Stimulated activated naive CD4-positive, alpha-beta T cell (primary cell): ENCODE measurements at regions not wholly inside any gene's neighbourhood (a gene's known extent, or its start where the extent isn't known, plus 50 kb on each side); places are given as distances from the start of the nearest gene placed in this dataset.

Experiments used
- DNase-seq, 6 experiments: peaks; one replicate each; lab custom pipeline; 2025; lab: John Stamatoyannopoulos, UW

- DNase-seq: no peak
Measured at GRCh38 chr1:234698686-234699085, 88.7 kb upstream of the IRF2BP2 start.

GRCh38 chr1:234697741-234698140 is 87.8 kb upstream of the IRF2BP2 start:
- DNase-seq: no peak

- DNase-seq: no peak
Measured at GRCh38 chr1:234697015-234697414, 87.0 kb upstream of the IRF2BP2 start.

DNA sequence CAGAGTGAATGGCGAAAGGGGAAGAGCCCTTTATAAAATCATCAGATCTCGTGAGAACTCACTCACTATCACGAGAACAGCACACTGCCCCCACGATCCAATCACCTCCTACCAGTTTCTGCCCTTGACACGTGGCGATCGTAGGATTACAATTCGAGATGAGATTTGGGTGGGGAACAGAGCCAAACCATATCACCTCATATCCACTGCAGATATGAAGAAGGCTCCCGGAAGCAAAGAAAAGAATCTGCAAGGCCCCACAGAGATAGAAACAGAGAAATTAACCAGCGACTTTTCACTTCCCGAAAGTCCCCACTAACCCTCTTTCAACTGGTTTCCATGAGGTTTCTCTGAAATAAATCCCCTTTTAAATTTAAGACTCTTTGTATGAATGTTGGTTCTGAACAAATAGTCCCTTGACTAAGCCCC is 86.2 kb upstream of the IRF2BP2 start:
- DNase-seq: no peak

DNA sequence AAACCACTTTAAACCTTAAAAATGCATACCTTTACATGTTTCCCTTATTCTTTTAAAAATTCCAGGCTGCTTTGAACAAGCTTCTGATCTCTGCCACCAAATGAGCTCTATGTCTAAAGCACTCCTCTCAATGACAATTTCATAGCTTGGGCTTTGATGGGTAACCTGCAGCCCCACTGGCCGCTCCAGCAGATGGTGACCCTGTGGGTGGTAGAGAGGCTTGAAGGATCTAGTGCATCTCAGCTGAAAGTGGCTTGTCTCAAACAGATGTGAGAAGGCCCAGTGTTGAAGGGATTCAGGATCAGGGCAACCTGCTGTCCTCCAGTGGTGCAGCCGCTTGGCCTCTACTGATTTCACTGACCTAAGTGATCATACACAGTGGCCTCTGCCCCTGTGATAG is 84.7 kb upstream of the IRF2BP2 start:
- no peak for DNase-seq

DNA sequence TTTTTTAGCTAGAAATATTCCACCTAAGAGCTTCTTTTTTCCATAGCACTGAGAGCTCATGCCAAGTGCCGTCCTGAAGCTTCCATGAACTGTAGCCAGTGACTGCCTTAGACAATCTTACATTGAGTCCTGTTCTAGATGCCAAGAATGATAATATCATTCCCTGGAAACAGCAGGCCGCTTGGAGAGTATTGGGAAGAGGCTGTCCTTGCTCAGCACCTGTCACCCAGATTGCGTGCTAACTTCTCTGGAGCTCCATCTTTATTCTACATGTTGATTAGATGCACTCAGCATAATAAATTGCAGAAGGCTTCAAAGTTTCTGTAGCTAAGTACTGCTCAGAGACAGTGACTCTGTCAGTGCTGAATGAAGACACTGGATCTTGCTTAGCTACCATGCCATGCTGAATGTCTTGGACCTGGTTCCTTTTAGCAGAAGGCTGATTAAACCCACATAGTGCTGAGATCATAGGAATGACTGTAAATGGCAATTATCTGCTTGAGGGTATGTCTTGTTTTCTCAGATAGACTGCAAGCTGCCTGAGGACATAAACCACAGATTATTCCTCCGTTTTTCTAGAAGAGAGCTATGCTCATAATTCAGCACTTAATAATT is 83.1 kb upstream of the IRF2BP2 start:
- no peak for DNase-seq

DNA sequence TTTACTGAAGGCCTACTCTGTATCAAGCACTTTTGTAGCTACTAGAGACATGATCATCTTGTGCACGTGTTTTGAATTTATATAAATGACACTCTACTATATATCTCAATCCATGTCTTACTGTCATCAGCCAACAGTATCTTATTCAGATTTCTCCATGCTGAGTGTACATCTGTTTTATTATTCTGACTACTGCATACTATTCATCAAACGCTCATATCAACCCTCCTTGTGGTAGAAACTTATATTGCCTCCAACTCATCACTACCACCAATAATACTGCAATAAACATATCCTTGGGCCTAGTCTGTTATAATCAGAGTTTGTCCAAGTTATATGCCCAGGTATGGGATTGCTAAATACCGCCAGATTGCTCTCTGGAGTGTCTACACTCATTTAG is 81.6 kb upstream of the IRF2BP2 start:
- DNase-seq: peak in 3 of 6 experiments; percentile 11 to 33 (median 26)

DNA sequence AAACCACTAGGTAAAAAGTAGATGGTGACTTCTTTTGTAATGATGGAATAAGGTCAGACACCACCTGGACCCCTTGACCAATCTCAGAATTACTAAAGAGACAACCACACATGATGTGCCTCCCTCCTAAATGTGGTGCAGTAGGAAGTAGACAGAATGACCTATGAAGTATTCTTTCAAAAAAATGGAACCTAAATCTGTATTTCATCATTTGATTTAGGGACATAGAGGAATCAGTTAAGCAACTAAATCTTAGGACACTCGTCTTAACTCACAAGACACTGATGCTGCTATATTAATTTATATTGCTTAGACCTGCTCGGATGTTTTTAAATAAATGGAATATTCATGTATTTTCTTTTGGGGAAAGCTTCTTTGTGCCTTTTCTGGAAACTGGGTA is 80.9 kb upstream of the IRF2BP2 start:
- no peak for DNase-seq

DNA sequence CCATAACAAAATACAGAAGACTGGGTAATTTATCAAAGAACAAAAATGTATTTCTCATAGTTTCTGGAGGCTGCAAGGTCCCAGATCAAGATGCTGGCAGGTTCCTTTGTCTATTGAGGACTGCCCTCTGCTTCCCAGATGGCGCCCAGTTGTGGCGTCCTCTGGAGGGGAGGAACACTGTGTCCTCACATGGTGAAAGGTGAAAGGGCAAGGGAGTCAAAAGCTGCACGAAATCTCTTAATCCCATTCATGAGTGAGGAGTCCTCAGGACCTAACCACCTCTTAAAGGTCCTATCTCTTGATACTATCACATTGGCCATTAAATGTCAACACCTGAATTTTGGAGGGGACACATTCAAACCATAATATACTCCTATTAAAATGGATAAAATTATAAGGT is 79.3 kb upstream of the IRF2BP2 start:
- DNase-seq: no peak

DNA sequence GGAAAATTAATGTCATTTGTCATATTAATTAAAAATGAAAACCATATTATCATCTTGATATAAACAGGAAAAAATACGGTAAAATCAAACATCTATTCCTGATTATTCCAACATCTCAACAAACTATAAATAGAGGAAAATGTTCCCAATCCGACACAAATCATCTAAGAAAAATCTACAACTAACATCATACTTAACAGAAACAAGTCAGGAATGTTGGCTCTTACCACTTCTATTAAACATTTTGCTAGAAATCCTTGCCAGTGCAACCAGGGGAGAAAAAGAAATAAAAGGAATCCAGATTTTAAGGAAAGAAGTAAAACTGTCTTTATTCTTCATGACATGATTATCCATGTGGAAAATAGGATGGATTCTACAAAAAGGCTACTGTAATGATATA is 77.0 kb upstream of the IRF2BP2 start:
- DNase-seq: no peak

DNA sequence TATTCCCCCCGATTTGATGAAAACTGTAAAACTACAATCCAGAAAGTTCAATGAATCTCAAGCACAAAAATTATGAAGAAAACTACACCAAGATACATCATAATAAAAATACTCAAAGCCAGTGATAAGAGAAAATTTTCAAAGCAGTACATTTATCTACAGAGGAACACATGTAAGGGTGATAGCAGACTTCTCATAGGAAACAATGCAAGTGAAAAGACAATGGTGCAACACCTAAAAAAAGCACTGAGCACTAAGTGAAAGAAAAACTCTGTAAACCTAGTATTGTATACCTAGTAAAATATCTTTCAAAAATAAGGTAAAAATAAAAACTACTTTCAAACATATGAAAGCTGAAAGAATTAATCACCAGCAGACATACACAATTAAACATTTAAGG is 76.1 kb upstream of the IRF2BP2 start:
- no peak for DNase-seq

GRCh38 chr1:234684856-234685255 is 74.9 kb upstream of the IRF2BP2 start:
- DNase-seq: no peak

DNA sequence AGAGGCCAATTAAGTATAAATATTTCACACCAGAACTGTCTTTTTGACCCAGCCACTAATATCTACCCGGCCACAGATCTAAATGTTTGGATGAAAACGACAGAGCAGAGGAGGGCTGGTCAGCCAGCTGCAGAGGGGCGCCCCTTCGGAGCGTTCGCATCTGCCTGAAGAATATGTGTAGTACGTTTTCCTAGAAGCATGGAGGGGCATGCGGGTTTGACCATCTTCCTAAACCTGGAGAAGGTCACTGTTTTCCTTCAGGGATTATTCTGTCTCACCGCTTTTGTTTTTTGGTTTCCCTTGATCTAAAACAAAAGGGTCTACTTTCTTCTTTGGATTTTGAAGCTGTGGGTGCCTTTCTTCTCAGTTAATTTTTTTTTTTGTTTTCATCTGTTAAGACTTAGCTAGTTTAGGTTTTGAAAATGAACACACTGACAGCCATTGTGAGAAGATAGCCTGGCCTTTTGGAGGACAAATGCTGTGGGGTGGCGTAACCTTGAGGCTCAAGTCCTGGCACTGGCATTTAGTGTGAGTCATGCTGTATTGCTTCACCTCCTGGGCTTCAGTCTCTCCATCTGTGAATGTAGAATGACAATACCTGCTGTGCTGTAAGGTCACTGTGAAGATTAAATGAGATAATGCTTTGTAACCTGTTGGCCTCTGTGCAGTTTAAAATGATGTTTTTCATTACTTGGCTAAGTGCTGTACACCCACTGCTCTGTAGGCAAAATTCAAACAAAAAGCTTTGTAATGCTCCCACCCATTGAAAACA is 74.1 kb upstream of the IRF2BP2 start:
- no peak for DNase-seq

DNA sequence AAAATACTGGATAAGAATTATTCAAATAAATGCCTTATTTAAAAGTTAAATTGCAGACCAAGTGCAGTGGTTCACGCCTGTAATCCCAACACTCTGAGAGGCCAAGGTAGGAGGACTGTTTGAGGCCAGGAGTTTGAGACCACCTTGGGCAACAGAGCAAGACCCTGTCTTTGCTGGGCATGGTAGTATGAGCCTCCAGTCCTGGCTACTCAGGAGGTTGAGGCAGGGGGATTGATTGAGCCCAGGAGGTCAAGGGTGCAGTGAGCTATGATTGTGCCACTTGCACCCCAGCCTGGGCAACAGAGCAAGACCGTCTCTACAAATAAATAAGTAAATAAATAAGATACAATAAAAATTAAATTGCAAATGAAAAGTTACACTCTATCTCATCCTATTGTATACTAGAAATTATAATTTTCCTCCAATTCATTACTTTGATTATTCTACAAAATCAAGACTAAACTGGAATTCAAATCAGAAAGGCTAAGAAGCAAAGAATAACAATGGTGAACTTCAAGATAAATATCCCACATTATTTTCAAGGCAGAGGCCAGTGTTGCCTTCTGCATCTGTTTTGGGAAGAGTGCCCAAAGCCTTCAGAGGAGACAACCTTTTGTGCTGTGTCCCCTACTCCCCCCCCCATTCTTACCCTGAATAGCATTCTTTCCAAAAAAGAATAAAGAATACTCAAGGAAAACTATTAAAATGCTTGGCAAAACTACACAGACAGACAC is 73.3 kb upstream of the IRF2BP2 start:
- no peak for DNase-seq

DNA sequence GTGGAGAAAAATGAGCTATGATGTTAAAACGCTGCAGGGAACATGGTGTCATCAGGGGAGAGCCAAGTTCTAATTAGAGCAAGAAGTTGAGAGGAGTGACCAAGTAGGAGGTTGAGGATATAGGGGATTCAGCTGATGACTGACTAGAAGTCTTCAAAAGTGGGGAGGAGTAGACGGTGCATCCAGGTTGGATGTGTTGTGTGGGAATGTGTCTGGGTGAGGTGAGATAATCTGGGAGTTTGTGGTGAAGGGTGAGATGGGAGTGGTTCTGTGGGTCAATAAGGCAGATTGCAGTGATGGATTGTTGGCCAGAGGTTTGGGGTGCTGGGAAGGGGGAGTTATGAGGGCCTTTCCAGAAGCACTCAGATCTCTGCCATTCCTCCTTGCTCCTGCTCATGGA is 72.0 kb upstream of the IRF2BP2 start:
- DNase-seq: no peak

GRCh38 chr1:234681065-234681464 is 71.1 kb upstream of the IRF2BP2 start:
- DNase-seq: no peak

- DNase-seq: no peak
Measured at GRCh38 chr1:234680331-234680904, 70.4 kb upstream of the IRF2BP2 start.

DNA sequence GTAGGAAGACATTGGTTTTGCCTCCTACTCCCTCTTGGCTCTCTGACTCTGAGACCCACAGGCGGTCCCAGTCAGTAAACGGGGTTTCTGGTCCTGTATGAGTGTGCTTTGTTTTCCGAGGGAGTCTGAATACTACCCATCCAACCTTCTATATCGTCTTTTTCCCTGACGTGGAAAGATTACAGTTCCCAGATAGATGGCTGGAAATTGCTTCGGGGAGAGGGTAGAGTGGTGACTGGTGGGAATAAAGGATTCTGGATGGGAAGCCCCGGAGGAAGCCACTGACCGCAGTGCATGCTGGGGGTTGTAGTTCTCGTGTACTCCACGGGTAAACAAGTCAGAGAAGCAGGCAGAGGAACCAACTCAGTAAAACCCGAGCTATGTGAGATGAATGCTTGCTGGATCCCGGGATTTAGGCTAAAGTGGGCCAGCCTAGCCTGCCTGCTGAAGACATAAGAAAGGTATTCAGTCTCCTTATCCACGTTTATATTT is 66.2 kb upstream of the IRF2BP2 start:
- peak in 5 of 6 experiments; percentile 9 to 49 (median 30) for DNase-seq

GRCh38 chr1:234675572-234675971 is 65.6 kb upstream of the IRF2BP2 start:
- DNase-seq: no peak

DNA sequence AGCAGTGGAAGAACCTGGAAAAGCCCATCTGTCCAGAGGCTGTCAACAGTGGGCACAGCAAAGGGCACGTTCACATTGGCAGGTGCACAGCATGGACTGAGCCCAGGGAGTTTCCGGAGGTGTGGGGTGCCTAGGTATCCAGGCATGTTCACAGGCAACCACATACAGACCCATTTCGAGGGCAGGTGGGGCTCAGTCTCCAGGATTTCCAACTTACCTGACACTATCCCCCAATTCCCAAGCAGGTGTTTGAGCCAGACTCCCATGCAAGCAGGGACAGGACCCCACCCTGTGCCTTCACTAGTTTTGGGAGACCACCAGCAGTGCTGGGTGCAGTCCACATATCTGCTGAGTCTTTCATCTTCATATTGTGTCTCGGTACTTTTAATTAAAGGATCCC is 65.0 kb upstream of the IRF2BP2 start:
- no peak for DNase-seq

GRCh38 chr1:234674218-234674815 is 64.3 kb upstream of the IRF2BP2 start:
- DNase-seq: no peak
